ENCODE measurements at regions not wholly inside any gene's neighbourhood (a gene's known extent, or its start where the extent isn't known, plus 50 kb on each side); places are given as distances from the start of the nearest gene placed in this dataset.

DNA sequence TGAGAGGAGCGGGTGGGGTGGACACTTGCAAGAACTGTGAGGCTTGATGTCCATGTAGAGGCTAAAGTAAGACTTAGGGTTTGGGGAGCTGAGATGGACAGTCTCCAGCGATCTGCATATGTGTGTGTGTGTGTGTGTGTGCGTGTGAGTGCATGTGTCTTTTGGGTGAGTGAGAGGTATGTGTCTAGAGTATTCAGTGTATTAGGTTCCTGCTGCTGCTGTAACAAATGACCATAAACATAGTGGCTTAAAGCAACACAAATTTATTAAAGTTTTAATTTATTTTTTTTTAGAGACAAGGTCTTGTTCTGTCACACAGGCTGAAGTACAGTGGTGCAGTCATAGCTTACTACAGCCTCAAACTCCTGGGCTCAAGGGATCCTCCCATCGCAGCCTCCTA lies 155.4 kb upstream of the SPRED2 start:
- Histone ChIP-seq H3K9ac (ENCODE audit: low read depth, low read length, poor library complexity, severe bottlenecking) (no peak overlapping the region), H4K20me1 (ENCODE audit: insufficient read depth, low read length, poor library complexity, severe bottlenecking) (no peaks in the 10 kb centered on the region), H3K9me3 (ENCODE audit: insufficient read depth, low read depth, low read length) (no peaks in the 10 kb centered on the region), H3F3A (ENCODE audit: low read depth) (no peaks in the 10 kb centered on the region), H3K36me3 (ENCODE audit: insufficient read depth, low read length) (no peaks in the 10 kb centered on the region), H3K4me1 (ENCODE audit: insufficient read depth, low read length, poor library complexity, severe bottlenecking) (no peaks in the 10 kb centered on the region), H3K4me3 (ENCODE audit: low read length, poor library complexity, severe bottlenecking) (no peak overlapping the region), H3K4me2 (ENCODE audit: low read depth, low read length, poor library complexity, severe bottlenecking) (no peak overlapping the region), H3K27me3 (ENCODE audit: insufficient read depth, low read length, poor library complexity, severe bottlenecking) (no peaks in the 10 kb centered on the region), H3K79me2 (ENCODE audit: insufficient read depth, low read length) (no peaks in the 10 kb centered on the region), H3K9me2 (replicated peaks; ENCODE audit: low read depth, low read length) (no peaks in the 10 kb centered on the region), H2AFZ (ENCODE audit: low read length) (no peak overlapping the region)
- TF ChIP-seq, protein P1, sequence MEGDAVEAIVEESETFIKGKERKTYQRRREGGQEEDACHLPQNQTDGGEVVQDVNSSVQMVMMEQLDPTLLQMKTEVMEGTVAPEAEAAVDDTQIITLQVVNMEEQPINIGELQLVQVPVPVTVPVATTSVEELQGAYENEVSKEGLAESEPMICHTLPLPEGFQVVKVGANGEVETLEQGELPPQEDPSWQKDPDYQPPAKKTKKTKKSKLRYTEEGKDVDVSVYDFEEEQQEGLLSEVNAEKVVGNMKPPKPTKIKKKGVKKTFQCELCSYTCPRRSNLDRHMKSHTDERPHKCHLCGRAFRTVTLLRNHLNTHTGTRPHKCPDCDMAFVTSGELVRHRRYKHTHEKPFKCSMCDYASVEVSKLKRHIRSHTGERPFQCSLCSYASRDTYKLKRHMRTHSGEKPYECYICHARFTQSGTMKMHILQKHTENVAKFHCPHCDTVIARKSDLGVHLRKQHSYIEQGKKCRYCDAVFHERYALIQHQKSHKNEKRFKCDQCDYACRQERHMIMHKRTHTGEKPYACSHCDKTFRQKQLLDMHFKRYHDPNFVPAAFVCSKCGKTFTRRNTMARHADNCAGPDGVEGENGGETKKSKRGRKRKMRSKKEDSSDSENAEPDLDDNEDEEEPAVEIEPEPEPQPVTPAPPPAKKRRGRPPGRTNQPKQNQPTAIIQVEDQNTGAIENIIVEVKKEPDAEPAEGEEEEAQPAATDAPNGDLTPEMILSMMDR (conservative IDR thresholded peaks at IDR 0.05; ENCODE audit: low read length), result no peak
- TF ChIP-seq EZH2phosphoT487 (IDR thresholded peaks at IDR 0.05; ENCODE audit: borderline replicate concordance), result no peak

DNA sequence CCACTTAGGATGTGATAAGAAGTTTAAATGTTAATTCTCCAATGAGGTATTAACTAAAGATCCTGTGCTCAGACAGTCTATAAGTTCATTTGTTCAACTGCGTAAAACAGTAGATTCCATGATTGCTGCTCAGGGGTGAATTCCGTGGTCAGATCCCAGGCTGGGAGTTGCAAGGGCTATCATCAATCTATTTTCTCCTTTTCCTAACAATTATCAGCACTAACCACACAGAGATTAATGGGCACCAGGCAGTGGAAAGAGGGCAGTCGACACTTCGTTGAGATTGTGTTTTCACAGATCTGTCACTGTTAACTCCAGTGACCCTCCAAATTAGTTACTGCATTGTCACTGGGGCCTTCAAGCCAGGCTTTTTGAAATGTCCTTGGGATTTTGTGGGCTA lies 154.1 kb upstream of the SPRED2 start:
- TF ChIP-seq EZH2phosphoT487 (IDR thresholded peaks at IDR 0.05; ENCODE audit: borderline replicate concordance), result no peak
- TF ChIP-seq, protein P1 (conservative IDR thresholded peaks at IDR 0.05; ENCODE audit: low read length), result no peak
- Histone ChIP-seq H3F3A (ENCODE audit: low read depth) (no peaks in the 10 kb centered on the region), H3K9me2 (replicated peaks; ENCODE audit: low read depth, low read length) (no peaks in the 10 kb centered on the region), H2AFZ (ENCODE audit: low read length) (no peak overlapping the region), H3K9ac (ENCODE audit: low read depth, low read length, poor library complexity, severe bottlenecking) (no peak overlapping the region), H3K4me2 (ENCODE audit: low read depth, low read length, poor library complexity, severe bottlenecking) (no peak overlapping the region), H3K27me3 (ENCODE audit: insufficient read depth, low read length, poor library complexity, severe bottlenecking) (no peaks in the 10 kb centered on the region), H3K36me3 (ENCODE audit: insufficient read depth, low read length) (no peaks in the 10 kb centered on the region), H4K20me1 (ENCODE audit: insufficient read depth, low read length, poor library complexity, severe bottlenecking) (no peaks in the 10 kb centered on the region), H3K4me3 (ENCODE audit: low read length, poor library complexity, severe bottlenecking) (no peak overlapping the region), H3K9me3 (ENCODE audit: insufficient read depth, low read depth, low read length) (no peaks in the 10 kb centered on the region), H3K79me2 (ENCODE audit: insufficient read depth, low read length) (no peaks in the 10 kb centered on the region), H3K4me1 (ENCODE audit: insufficient read depth, low read length, poor library complexity, severe bottlenecking) (no peaks in the 10 kb centered on the region)

DNA sequence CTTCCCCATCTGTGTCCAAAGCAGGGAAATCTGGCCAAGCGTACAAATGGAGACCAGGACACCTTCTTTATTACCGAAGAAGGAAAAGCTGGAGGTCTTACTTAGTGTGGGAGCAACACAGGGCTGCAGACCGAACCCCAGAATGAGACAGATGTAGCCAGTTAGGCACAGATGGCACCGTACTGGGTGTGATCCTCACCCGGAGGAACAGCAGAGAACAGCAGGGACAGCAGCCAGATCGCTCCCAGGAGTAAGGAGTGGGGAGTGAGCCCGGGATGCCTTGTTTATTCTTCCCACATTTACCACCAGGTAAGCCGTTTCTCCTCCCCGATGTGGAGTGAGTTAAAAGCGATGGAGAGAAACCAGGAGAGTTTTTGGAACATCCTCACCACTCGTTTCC lies 150.7 kb upstream of the SPRED2 start:
- no peak overlapping the region for H3K9ac ChIP-seq (ENCODE audit: low read depth, low read length, poor library complexity, severe bottlenecking)
- no peaks in the 10 kb centered on the region for H3K4me1 ChIP-seq (ENCODE audit: insufficient read depth, low read length, poor library complexity, severe bottlenecking)
- TF ChIP-seq EZH2phosphoT487 (IDR thresholded peaks at IDR 0.05; ENCODE audit: borderline replicate concordance), result no peak
- TF ChIP-seq, protein P1 (conservative IDR thresholded peaks at IDR 0.05; ENCODE audit: low read length), result no peak
- H3K36me3 ChIP-seq (ENCODE audit: insufficient read depth, low read length), result no peaks in the 10 kb centered on the region
- H4K20me1 ChIP-seq (ENCODE audit: insufficient read depth, low read length, poor library complexity, severe bottlenecking), result no peaks in the 10 kb centered on the region
- no peaks in the 10 kb centered on the region for H3K9me2 ChIP-seq (replicated peaks; ENCODE audit: low read depth, low read length)
- no peaks in the 10 kb centered on the region for H3K27me3 ChIP-seq (ENCODE audit: insufficient read depth, low read length, poor library complexity, severe bottlenecking)
- H3K4me2 ChIP-seq (ENCODE audit: low read depth, low read length, poor library complexity, severe bottlenecking), result no peak overlapping the region
- no peak overlapping the region for H2AFZ ChIP-seq (ENCODE audit: low read length)
- H3K9me3 ChIP-seq (ENCODE audit: insufficient read depth, low read depth, low read length), result no peaks in the 10 kb centered on the region
- no peak overlapping the region for H3K4me3 ChIP-seq (ENCODE audit: low read length, poor library complexity, severe bottlenecking)
- H3F3A ChIP-seq (ENCODE audit: low read depth), result no peaks in the 10 kb centered on the region
- H3K79me2 ChIP-seq (ENCODE audit: insufficient read depth, low read length), result no peaks in the 10 kb centered on the region

Data from Loucy (cell line).